ENCODE measurements at regions not wholly inside any gene's neighbourhood (a gene's known extent, or its start where the extent isn't known, plus 50 kb on each side); places are given as distances from the start of the nearest gene placed in this dataset.

- no peak for TF ChIP-seq POLR2A (IDR thresholded peaks at IDR 0.05)
- TF ChIP-seq CTCF (IDR thresholded peaks at IDR 0.05) = no peak
- TF ChIP-seq POLR2AphosphoS5 (IDR thresholded peaks at IDR 0.05) = no peak
Measured at GRCh38 chr11:35076201-35077100, 62.5 kb upstream of the CD44 start.
